ENCODE measurements at regions not wholly inside any gene's neighbourhood (a gene's known extent, or its start where the extent isn't known, plus 50 kb on each side); places are given as distances from the start of the nearest gene placed in this dataset.

GRCh38 chr2:111642586-111643327 is 241.2 kb downstream of the ANAPC1 start:
- TF ChIP-seq, protein P1, sequence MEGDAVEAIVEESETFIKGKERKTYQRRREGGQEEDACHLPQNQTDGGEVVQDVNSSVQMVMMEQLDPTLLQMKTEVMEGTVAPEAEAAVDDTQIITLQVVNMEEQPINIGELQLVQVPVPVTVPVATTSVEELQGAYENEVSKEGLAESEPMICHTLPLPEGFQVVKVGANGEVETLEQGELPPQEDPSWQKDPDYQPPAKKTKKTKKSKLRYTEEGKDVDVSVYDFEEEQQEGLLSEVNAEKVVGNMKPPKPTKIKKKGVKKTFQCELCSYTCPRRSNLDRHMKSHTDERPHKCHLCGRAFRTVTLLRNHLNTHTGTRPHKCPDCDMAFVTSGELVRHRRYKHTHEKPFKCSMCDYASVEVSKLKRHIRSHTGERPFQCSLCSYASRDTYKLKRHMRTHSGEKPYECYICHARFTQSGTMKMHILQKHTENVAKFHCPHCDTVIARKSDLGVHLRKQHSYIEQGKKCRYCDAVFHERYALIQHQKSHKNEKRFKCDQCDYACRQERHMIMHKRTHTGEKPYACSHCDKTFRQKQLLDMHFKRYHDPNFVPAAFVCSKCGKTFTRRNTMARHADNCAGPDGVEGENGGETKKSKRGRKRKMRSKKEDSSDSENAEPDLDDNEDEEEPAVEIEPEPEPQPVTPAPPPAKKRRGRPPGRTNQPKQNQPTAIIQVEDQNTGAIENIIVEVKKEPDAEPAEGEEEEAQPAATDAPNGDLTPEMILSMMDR (IDR thresholded peaks at IDR 0.05) = no peak
- TF ChIP-seq POLR2A (IDR thresholded peaks at IDR 0.05) = no peak
